Astrocyte (in vitro differentiated cells and primary cell): ENCODE measurements at regions not wholly inside any gene's neighbourhood (a gene's known extent, or its start where the extent isn't known, plus 50 kb on each side); places are given as distances from the start of the nearest gene placed in this dataset.

Experiments used
- DNase-seq: peaks from one replicate; pipeline ENCODE4 v3.0.0-alpha.2; 2010; ENCODE audit warnings: low read depth
- FAIRE-seq: peaks from 2 replicates; lab custom pipeline; 2011; peaks lifted over from hg19 to GRCh38; lab: Jason Lieb, UNC
- H2AFZ ChIP-seq: 2 replicates; pipeline ENCODE4 v1.6.0; 2012; ENCODE audit warnings: low read depth, low read length, inconsistent platforms
- H3K27ac ChIP-seq: 2 replicates; pipeline ENCODE4 v1.5.1; 2011; ENCODE audit warnings: low read depth, low read length, inconsistent platforms
- H3K27me3 ChIP-seq: 2 replicates; pipeline ENCODE4 v1.6.0; 2011; ENCODE audit warnings: low read length, inconsistent platforms; ENCODE audit not compliant: insufficient read depth
- H3K36me3 ChIP-seq: 2 replicates; pipeline ENCODE4 v1.5.1; 2011; ENCODE audit warnings: low read length, inconsistent platforms; ENCODE audit not compliant: insufficient read depth
- H3K4me1 ChIP-seq: 2 replicates; pipeline ENCODE4 v1.5.1; 2011; ENCODE audit warnings: low read length, inconsistent platforms; ENCODE audit not compliant: insufficient read depth
- H3K4me2 ChIP-seq: 2 replicates; pipeline ENCODE4 v1.6.0; 2012; ENCODE audit warnings: low read length, inconsistent platforms
- H3K4me3 ChIP-seq: 2 replicates; pipeline ENCODE4 v1.5.1; 2011; ENCODE audit warnings: low read depth, mild to moderate bottlenecking, low read length, inconsistent platforms; ENCODE audit not compliant: insufficient read depth
- H3K79me2 ChIP-seq: 2 replicates; pipeline ENCODE4 v1.6.0; 2012; ENCODE audit warnings: mild to moderate bottlenecking, low read length, inconsistent platforms; ENCODE audit not compliant: insufficient read depth
- H3K9ac ChIP-seq: 2 replicates; pipeline ENCODE4 v1.6.0; 2012; ENCODE audit warnings: mild to moderate bottlenecking, low read length, inconsistent platforms
- H3K9me3 ChIP-seq: 2 replicates; pipeline ENCODE4 v1.5.1; 2012; ENCODE audit warnings: low read depth, mild to moderate bottlenecking, low read length, inconsistent platforms; ENCODE audit not compliant: insufficient read depth
- H4K20me1 ChIP-seq: 2 replicates; pipeline ENCODE4 v1.6.0; 2012; ENCODE audit warnings: low read length, inconsistent platforms; ENCODE audit not compliant: insufficient read depth
- H3K27ac Mint-ChIP-seq: one replicate; pipeline ENCODE4 v1.8.0; 2021; ENCODE audit warnings: mild to moderate bottlenecking, mixed read lengths; ENCODE audit not compliant: unreplicated experiment
- H3K27me3 Mint-ChIP-seq: one replicate; pipeline ENCODE4 v1.8.0; 2021; ENCODE audit warnings: low read depth, mixed read lengths; ENCODE audit not compliant: unreplicated experiment
- H3K36me3 Mint-ChIP-seq: one replicate; pipeline ENCODE4 v1.8.0; 2021; ENCODE audit warnings: low read depth, mixed read lengths; ENCODE audit not compliant: unreplicated experiment
- H3K4me1 Mint-ChIP-seq: one replicate; pipeline ENCODE4 v1.8.0; 2021; ENCODE audit warnings: low read depth, mixed read lengths; ENCODE audit not compliant: unreplicated experiment
- H3K4me3 Mint-ChIP-seq: one replicate; pipeline ENCODE4 v1.8.0; 2021; ENCODE audit warnings: mild to moderate bottlenecking, moderate library complexity, mixed read lengths; ENCODE audit not compliant: unreplicated experiment
- H3K9me3 Mint-ChIP-seq: one replicate; pipeline ENCODE4 v1.8.0; 2021; ENCODE audit warnings: mild to moderate bottlenecking, mixed read lengths; ENCODE audit not compliant: unreplicated experiment
- CTCF ChIP-seq: IDR thresholded peaks from 2 replicates; pipeline ENCODE4 v1.5.1; 2011; ENCODE audit warnings: low read depth, mild to moderate bottlenecking, inconsistent platforms, low read length, moderate library complexity; ENCODE audit not compliant: insufficient read depth
- EZH2 ChIP-seq: IDR thresholded peaks from 2 replicates; pipeline ENCODE4 v1.6.1; 2012; ENCODE audit warnings: mild to moderate bottlenecking, low read length, inconsistent platforms; ENCODE audit not compliant: insufficient read depth

GRCh38 chr7:92997719-92998118, 120.1 kb downstream of the SAMD9 start:
- Mint-ChIP-seq H3K27ac (no peak overlapping the region), H3K4me3 (no peak overlapping the region), H3K4me1 (no peaks in the 10 kb centered on the region), H3K27me3 (peaks cover 8% of the 10 kb centered on the region), H3K36me3 (no peaks in the 10 kb centered on the region), H3K9me3 (no peaks in the 10 kb centered on the region)
- Histone ChIP-seq H2AFZ (no peak overlapping the region), H3K4me2 (no peak overlapping the region), H3K4me1 (no peaks in the 10 kb centered on the region), H3K9me3 (no peaks in the 10 kb centered on the region), H3K4me3 (no peak overlapping the region), H3K79me2 (no peaks in the 10 kb centered on the region), H3K36me3 (no peaks in the 10 kb centered on the region), H3K27ac (no peak overlapping the region), H4K20me1 (no peaks in the 10 kb centered on the region), H3K27me3 (no peaks in the 10 kb centered on the region), H3K9ac (no peak overlapping the region)
- TF ChIP-seq EZH2 = no peak
- TF ChIP-seq CTCF = no peak
- FAIRE-seq (no peak), DNase-seq (no peak)

- no peak for FAIRE-seq
- no peak overlapping the region for H2AFZ ChIP-seq
- Mint-ChIP-seq H3K27ac (no peak overlapping the region), H3K9me3 (no peaks in the 10 kb centered on the region), H3K4me1 (no peaks in the 10 kb centered on the region), H3K36me3 (no peaks in the 10 kb centered on the region), H3K4me3 (no peak overlapping the region), H3K27me3 (peaks cover 8% of the 10 kb centered on the region)
- H3K4me1 ChIP-seq = no peaks in the 10 kb centered on the region
- no peaks in the 10 kb centered on the region for H3K79me2 ChIP-seq
- H3K9ac ChIP-seq = no peak overlapping the region
- no peaks in the 10 kb centered on the region for H3K36me3 ChIP-seq
- H3K4me2 ChIP-seq = no peak overlapping the region
- no peak overlapping the region for H3K4me3 ChIP-seq
- no peak overlapping the region for H3K27ac ChIP-seq
- no peaks in the 10 kb centered on the region for H4K20me1 ChIP-seq
- no peak for DNase-seq
- TF ChIP-seq EZH2 = no peak
- TF ChIP-seq CTCF = no peak
- H3K9me3 ChIP-seq = no peaks in the 10 kb centered on the region
- H3K27me3 ChIP-seq = no peaks in the 10 kb centered on the region
Measured at GRCh38 chr7:92997152-92997551, 120.6 kb downstream of the SAMD9 start.

DNA sequence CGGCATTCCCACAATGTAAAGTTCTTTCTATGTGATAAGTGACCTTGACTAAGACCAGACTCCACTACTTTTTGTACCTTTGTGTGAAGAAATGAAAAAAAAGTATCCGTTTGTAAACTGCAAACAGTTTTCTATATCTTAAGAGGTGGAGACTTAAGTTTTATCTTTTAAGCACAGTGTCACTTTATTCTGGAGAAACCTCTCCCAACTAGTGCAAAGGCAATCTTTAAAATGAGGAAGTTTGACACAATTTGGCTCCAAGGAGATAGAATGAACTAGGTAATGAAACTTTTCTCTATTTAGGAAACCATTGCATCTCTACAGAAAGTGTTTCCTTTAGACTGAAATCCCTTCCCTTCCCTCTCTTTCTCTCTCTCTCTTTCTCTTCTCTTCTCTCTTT, 122.9 kb downstream of the SAMD9 start:
- Histone ChIP-seq H3K36me3 (no peaks in the 10 kb centered on the region), H3K4me2 (no peak overlapping the region), H2AFZ (no peak overlapping the region), H3K9me3 (no peaks in the 10 kb centered on the region), H3K4me1 (no peaks in the 10 kb centered on the region), H3K27me3 (no peaks in the 10 kb centered on the region), H3K27ac (no peak overlapping the region), H3K4me3 (no peak overlapping the region), H3K79me2 (no peaks in the 10 kb centered on the region), H4K20me1 (no peaks in the 10 kb centered on the region), H3K9ac (no peak overlapping the region)
- TF ChIP-seq EZH2 (no peak), CTCF (no peak)
- H3K4me1 Mint-ChIP-seq = no peaks in the 10 kb centered on the region
- H3K4me3 Mint-ChIP-seq = no peak overlapping the region
- no peaks in the 10 kb centered on the region for H3K9me3 Mint-ChIP-seq
- FAIRE-seq (no peak), DNase-seq (no peak)
- H3K27me3 Mint-ChIP-seq = peaks cover 3% of the 10 kb centered on the region
- no peak overlapping the region for H3K27ac Mint-ChIP-seq
- H3K36me3 Mint-ChIP-seq = no peaks in the 10 kb centered on the region
